Dendritic cell treated with granulocyte-macrophage colony-stimulating factor and Interleukin-4, amounts not matched to agents 40 ng/mL and 50 ng/mL, for 4 days (primary cell): ENCODE measurements at regions not wholly inside any gene's neighbourhood (a gene's known extent, or its start where the extent isn't known, plus 50 kb on each side); places are given as distances from the start of the nearest gene placed in this dataset.
"Not testable (repeated sequence)": the region's sequence is repeated elsewhere in the genome, so short reads cannot be mapped to it uniquely, and the experiment has no call there.

Source experiments
- H3K27ac Mint-ChIP-seq: one replicate; pipeline ENCODE4 v1.8.0; 2022; ENCODE audit warnings: mild to moderate bottlenecking, mixed read lengths
- H3K27me3 Mint-ChIP-seq: one replicate; pipeline ENCODE4 v1.8.0; 2022; ENCODE audit warnings: mild to moderate bottlenecking, mixed read lengths
- H3K36me3 Mint-ChIP-seq: one replicate; pipeline ENCODE4 v1.8.0; 2022; ENCODE audit warnings: low read depth, mixed read lengths
- H3K4me1 Mint-ChIP-seq: one replicate; pipeline ENCODE4 v1.8.0; 2022; ENCODE audit warnings: low read depth, mixed read lengths
- H3K4me3 Mint-ChIP-seq: one replicate; pipeline ENCODE4 v1.8.0; 2022; ENCODE audit warnings: mild to moderate bottlenecking, moderate library complexity, mixed read lengths
- H3K9me3 Mint-ChIP-seq: one replicate; pipeline ENCODE4 v1.8.0; 2022; ENCODE audit warnings: mixed read lengths
- intact Hi-C: fragments of 100-400 bp; cut with micrococcal nuclease; formaldehyde crosslinking; loops from one replicate; pipeline ENCODE4 v1.15.0; 2022

DNA sequence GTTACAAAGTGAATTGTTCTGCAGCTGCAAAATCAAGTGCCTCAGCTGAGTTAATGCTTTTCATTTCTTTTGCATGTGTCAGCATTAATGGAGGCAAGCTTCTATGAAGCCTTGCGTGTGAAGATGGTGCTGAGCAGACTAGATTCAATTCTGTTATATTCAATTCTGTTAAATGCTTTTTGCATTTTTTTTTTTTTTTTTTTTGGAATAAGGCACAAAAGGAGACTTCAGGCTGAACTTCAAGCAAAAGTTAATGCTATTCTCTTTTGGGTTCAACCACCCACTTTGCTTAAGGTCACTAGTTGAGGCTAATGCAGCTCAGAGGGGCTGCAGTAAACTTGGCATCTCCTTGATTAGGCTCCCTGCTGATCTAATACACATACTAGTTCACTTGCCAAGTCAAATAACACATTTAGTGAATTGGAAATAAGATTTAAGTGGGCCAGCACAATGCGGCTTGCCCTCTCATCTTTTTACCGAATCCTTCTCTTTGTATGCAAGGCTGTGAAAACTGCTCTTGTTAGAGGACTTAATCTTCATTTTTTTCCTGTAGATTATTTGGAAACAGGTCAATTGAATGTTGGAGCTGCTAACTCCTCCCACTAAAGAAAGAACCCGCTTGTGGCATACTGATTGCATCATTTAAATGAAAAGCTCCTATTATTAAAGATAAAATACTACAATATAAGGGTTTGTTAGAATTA is 1020.2 kb downstream of the NR2F1-AS1 start:
- H3K27me3 Mint-ChIP-seq = peaks cover 2% of the 10 kb centered on the region
- no peaks in the 10 kb centered on the region for H3K36me3 Mint-ChIP-seq
- H3K27ac Mint-ChIP-seq = no peak overlapping the region
- H3K4me1 Mint-ChIP-seq = no peaks in the 10 kb centered on the region
- no peaks in the 10 kb centered on the region for H3K9me3 Mint-ChIP-seq
- intact Hi-C loops = no loop called here
- H3K4me3 Mint-ChIP-seq = no peak overlapping the region

DNA sequence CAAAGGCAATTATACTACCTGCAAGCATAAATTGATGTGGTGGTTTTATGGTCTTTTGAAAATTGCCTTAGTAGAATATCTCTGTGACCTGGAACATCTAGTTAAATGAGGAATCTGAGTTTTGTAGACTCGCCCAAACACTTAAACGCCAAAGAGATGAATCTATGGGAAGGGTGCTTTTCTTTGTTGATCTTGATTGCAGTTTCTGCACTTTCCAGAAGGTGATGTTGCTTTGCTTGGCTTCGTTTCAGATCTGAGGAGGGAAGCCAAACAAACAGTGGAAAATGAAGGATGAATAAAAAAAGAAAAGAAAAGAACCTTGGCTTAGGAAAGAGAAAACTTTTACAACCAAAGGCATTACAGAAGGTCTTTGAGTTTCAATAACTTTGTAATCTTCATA is 1021.2 kb downstream of the NR2F1-AS1 start:
- peaks cover 2% of the 10 kb centered on the region for H3K27me3 Mint-ChIP-seq
- H3K4me3 Mint-ChIP-seq = no peak overlapping the region
- H3K27ac Mint-ChIP-seq = no peak overlapping the region
- no peaks in the 10 kb centered on the region for H3K9me3 Mint-ChIP-seq
- no peaks in the 10 kb centered on the region for H3K4me1 Mint-ChIP-seq
- H3K36me3 Mint-ChIP-seq = no peaks in the 10 kb centered on the region
- intact Hi-C loops = no loop called here

DNA sequence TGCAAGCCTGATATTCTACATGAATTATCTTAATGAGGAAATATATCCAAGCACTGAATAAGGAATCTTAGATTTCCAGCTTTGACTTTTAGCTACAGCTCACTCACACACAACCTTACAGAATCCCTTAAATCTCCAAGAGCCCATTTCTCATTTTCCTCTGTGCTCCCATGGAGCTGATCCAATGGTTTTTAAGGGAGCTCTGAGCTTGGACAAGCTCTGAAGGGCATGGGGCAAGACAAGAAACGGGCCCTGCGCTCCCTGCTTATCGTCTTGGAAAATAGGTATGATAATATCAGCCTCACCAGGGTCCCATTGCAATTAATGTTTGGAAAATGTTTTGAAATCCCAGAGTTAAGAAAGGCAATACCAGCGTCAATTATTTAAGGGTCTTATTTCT is 1021.7 kb downstream of the NR2F1-AS1 start:
- H3K36me3 Mint-ChIP-seq = no peaks in the 10 kb centered on the region
- intact Hi-C loops = no loop called here
- H3K27me3 Mint-ChIP-seq = peaks cover 2% of the 10 kb centered on the region
- H3K4me1 Mint-ChIP-seq = no peaks in the 10 kb centered on the region
- no peak overlapping the region for H3K4me3 Mint-ChIP-seq
- H3K9me3 Mint-ChIP-seq = no peaks in the 10 kb centered on the region
- no peak overlapping the region for H3K27ac Mint-ChIP-seq

DNA sequence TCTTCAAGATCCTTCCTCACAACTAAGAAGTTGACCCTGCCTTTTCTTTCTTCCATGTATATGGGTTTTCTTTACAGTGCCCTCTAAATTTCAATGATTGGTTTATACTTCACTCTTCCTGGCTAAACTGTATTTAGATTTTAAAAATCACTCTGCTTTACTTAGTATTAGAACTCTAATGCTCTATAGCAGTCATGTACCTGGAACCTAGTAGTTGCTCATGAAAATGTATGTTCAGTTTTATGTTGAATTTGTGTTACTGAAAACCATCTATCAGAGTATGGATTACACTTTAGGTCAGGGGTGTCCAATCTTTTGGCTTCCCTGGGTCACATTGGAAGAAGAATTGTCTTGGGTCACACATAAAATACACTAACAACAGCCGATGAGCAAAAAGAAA is 1024.3 kb downstream of the NR2F1-AS1 start:
- intact Hi-C loops = no loop called here
- H3K9me3 Mint-ChIP-seq = no peaks in the 10 kb centered on the region

DNA sequence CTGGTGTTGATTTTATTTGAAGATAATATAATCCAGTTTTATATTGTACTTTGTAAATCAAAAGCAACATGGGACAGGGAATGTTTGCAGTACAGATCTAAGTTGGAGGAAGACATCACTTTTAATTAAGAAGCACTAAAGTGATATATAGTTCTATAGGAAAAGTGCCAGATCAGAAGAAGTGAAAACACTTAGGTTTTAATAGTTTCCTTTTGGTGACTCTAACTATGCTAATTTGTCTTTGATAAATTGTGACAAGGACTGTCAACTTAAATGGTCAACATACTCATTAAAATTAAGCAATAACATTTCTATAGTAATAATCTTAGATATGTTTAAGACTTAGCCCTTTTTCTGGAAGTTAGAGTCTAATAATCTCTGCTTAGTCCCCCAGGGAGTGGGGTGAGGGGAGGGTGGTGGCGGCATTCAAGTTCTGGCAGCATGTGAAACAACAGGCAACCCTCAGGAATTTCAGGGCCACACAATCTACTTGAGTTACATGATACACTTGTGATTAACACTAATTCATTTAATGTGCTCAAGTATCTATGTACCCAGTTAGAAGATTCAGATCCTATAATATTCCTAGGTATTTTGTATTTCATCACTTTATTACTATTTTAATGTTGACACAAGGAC is 1026.5 kb downstream of the NR2F1-AS1 start:
- H3K4me1 Mint-ChIP-seq = no peaks in the 10 kb centered on the region
- peaks cover 2% of the 10 kb centered on the region for H3K27me3 Mint-ChIP-seq
- intact Hi-C loops = no loop called here
- no peaks in the 10 kb centered on the region for H3K36me3 Mint-ChIP-seq
- H3K4me3 Mint-ChIP-seq = no peak overlapping the region
- H3K9me3 Mint-ChIP-seq = no peaks in the 10 kb centered on the region
- no peak overlapping the region for H3K27ac Mint-ChIP-seq

More for the DNA sequence above, 1024.3 kb downstream of the NR2F1-AS1 start:
- no peaks in the 10 kb centered on the region for H3K36me3 Mint-ChIP-seq
- no peak overlapping the region for H3K27ac Mint-ChIP-seq
- no peaks in the 10 kb centered on the region for H3K4me1 Mint-ChIP-seq
- H3K4me3 Mint-ChIP-seq = no peak overlapping the region
- peaks cover 2% of the 10 kb centered on the region for H3K27me3 Mint-ChIP-seq

DNA sequence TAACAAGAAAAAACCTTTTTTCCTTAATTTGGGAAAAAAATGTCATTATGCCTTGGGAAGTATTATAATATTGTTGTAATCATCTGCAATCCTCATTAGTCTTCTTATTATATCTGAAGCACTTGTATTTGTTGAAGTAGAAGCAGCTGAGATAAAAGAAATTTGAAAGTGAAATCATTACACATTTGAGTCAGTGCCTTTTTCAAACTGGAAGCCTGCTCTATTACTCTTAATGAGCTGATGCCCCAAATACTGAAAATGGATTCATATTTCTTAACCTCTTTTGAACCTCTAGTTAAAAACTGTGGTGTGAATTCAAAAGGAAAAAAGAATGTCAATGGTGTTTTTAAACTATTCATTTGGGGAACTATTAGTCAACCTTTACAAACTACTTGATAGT is 1027.7 kb downstream of the NR2F1-AS1 start:
- H3K27ac Mint-ChIP-seq = no peak overlapping the region
- intact Hi-C loops = no loop called here
- H3K36me3 Mint-ChIP-seq = no peaks in the 10 kb centered on the region
- no peaks in the 10 kb centered on the region for H3K27me3 Mint-ChIP-seq
- H3K4me1 Mint-ChIP-seq = no peaks in the 10 kb centered on the region
- H3K9me3 Mint-ChIP-seq = no peaks in the 10 kb centered on the region
- H3K4me3 Mint-ChIP-seq = no peak overlapping the region

DNA sequence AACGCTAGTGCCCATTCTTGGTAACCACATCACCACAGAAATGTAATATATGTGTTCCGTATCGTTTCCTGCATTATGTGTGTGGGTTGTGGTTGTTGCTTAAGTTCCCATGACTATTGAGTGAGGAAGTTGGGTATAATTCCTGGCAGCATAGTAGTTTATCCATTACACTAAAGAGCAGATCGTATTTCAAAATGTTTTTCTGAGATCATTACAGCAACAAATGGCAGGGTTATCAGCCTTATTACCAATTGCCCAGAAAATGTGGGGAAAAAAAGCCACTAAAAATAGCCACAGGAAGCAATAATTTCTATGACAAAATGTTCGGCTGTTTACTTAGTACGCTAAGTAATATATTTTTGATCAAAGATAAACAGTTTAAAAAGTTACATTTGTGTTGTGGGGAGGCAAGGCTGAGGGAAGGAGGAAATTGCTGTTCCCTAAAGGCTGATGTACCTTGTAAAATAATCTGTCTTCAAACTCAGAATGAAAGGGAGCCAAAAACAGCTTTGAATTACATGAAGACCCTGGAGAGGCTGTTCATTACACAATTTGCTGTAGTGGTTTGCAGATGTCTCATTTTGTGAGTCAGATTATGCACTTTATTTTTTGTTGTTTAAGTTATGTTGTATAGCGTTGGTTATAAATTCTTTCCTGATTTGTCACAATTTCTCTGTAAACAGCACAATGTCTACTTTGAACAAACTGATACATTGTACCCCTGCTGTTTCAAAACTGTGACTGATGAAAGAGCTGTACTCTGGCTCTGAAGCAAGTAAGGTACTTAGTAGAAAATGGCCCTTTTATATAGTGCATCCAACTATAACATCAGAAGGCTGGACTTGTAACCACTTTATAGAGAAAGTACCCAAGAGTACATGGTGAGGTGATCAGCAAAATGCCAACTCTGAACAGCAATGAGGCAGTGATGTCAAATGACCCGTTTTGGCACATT is 1028.5 kb downstream of the NR2F1-AS1 start:
- intact Hi-C loops = no loop called here
- Mint-ChIP-seq H3K27ac (no peak overlapping the region), H3K9me3 (no peaks in the 10 kb centered on the region), H3K4me3 (no peak overlapping the region), H3K27me3 (no peaks in the 10 kb centered on the region), H3K36me3 (no peaks in the 10 kb centered on the region), H3K4me1 (no peaks in the 10 kb centered on the region)

DNA sequence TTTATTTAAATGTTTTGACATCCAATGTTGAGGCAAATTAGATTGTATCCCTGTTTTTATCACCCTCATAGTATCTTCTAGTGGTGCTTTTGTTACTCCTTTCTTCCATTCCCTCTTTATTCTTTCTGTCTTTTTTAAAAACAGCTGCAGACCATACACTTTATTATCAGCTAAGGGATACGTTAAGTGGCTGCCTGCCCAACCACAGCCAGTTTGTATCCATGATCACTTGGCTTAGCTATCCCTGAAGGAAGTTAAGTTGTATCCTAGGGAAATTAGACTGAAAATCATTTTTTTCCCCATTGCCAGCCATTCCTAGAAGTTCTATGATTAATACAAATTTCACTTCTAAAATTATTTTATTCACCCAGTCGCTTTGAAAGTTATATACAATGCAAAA is 1032.7 kb downstream of the NR2F1-AS1 start:
- no peaks in the 10 kb centered on the region for H3K27me3 Mint-ChIP-seq
- no peaks in the 10 kb centered on the region for H3K9me3 Mint-ChIP-seq
- H3K36me3 Mint-ChIP-seq = no peaks in the 10 kb centered on the region
- H3K4me3 Mint-ChIP-seq = no peak overlapping the region
- no peaks in the 10 kb centered on the region for H3K4me1 Mint-ChIP-seq
- no peak overlapping the region for H3K27ac Mint-ChIP-seq
- intact Hi-C loops = no loop called here

DNA sequence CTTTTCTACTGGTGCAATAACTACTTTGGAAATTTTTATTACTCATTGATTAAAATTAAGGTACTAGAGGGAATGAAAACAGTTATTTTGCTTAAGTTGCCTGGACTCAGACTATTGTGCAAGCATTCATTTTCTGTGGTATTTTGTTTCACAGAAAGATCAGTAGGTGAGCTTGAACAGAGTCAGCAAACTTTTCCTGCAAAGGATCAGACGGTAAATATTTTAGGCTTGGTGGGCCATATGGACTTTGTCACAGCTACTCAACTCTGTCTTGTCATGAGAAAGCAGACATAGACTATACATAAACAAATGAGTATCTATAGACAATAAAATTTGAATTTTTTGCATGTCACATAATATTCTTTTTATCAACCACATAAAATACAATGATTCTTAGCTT is 1036.4 kb downstream of the NR2F1-AS1 start:
- Mint-ChIP-seq H3K27me3 (no peaks in the 10 kb centered on the region), H3K27ac (no peak overlapping the region), H3K4me1 (no peaks in the 10 kb centered on the region), H3K36me3 (no peaks in the 10 kb centered on the region), H3K4me3 (no peak overlapping the region), H3K9me3 (no peaks in the 10 kb centered on the region)
- intact Hi-C loops = no loop called here

DNA sequence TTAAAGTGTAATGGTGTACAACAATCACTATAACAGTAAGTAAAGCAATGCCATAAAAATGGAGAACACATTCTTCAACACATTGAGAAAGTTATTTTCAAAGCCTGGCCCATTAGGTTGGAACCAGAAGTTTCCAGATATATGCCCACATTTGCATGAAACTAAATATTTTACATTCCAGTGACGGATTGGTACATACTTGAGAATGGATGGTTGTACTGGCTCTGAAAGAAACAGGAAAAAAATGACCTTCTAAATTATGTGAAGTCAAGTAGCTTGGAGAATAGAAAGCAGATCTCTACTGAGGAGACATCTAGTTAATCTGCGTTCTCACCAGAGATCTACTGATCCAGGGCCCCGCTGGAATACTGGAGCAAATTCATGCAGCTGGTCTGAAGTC is 1037.0 kb downstream of the NR2F1-AS1 start:
- intact Hi-C loops = no loop called here
- Mint-ChIP-seq H3K4me3 (no peak overlapping the region), H3K9me3 (no peaks in the 10 kb centered on the region), H3K27ac (no peak overlapping the region), H3K4me1 (no peaks in the 10 kb centered on the region), H3K27me3 (no peaks in the 10 kb centered on the region), H3K36me3 (no peaks in the 10 kb centered on the region)

DNA sequence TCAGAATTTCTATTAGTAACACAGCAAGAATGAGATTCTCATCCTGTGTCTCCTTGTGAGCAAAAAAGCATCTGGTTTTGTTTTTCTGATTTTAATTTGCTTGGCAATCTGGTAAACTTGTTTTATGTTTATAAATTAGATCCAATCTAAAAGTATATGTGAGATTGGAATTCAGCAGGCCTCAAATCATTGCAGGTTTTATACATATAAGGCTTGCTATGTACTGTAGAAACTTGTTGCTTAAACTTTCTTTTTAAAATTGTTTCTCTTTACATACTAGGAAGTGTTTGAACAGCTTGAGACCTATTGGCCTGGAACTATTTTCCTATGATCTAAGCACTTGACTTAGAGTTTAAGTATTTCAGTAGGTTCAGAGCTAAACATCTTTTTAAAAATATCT is 1037.8 kb downstream of the NR2F1-AS1 start:
- Mint-ChIP-seq H3K27ac (no peak overlapping the region), H3K27me3 (no peaks in the 10 kb centered on the region), H3K4me3 (no peak overlapping the region), H3K9me3 (no peaks in the 10 kb centered on the region), H3K4me1 (no peaks in the 10 kb centered on the region), H3K36me3 (no peaks in the 10 kb centered on the region)
- intact Hi-C loops = no loop called here

DNA sequence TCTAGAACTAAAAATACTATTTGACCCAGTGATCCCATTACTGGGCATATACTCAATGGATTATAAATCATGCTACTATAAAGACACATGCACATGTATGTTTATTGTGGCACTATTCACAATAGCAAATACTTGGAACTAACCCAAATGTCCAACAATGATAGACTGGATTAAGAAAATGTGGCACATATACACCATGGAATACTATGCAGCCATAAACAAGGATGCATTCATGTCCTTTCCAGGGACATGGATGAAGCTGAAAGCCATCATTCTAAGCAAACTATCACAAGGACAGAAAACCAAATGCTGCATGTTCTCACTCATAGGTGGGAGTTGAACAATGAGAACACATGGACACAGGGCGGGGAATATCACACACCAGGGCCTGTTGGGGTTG is 1039.0 kb downstream of the NR2F1-AS1 start:
- H3K36me3 Mint-ChIP-seq, H3K9me3 Mint-ChIP-seq, H3K4me1 Mint-ChIP-seq, H3K4me3 Mint-ChIP-seq, H3K27me3 Mint-ChIP-seq, intact Hi-C loops, H3K27ac Mint-ChIP-seq: not testable (repeated sequence)

DNA sequence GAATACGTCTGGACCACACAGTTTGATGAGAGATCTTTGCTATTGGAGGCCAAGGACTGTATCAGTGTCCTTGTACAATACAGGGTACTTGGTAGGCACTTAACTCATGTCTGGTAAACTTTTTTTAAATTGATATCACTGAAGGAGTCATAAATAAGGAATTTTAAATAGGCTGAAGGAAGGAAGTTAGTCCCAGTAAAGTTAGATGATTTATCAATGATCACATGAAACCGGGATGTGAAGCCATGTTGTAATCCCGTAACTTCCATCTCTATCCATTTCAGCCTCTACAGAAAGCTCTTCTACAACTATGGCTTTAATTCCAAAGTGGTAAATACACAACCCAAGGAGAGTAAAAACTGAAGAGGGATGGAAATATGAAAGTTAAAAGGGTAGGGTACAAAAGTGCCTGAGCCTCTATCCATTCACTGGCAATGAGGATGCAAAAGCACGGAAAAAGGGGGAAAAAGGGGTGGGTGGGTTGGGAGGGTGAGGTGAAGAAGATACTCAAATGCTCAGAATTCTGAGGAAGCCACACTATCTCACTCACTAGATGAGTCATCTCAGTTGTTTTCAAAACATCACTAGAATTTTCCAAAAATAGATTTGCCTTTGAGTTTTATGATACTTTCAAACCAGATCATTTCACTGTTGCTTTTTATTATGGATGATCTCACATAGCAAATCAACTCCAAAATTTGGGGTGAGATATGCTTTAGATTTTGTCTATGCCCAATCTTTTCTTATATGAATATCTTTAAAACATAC is 1053.5 kb downstream of the NR2F1-AS1 start:
- Mint-ChIP-seq H3K9me3 (no peaks in the 10 kb centered on the region), H3K4me1 (no peaks in the 10 kb centered on the region)
- intact Hi-C loops = no loop called here

DNA sequence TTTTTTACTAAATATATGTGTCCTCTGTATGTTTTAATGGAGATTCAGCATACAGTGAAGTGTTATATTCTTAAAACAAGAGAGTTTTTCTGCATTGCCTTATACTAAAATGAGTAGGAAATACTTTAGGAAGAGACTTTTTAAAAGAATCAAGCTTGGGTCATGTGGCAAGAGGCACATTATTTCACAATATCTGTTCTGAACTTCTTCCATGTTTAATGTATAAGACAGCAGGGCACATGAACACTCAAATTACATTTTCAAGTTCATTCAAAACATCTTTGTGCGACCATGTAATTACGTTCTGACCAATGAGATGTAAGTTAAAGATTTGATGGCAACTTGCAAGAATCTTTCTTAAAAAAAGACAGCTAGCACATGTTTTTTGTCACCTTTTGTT is 1055.9 kb downstream of the NR2F1-AS1 start:
- no peaks in the 10 kb centered on the region for H3K4me1 Mint-ChIP-seq
- no peaks in the 10 kb centered on the region for H3K9me3 Mint-ChIP-seq
- H3K27ac Mint-ChIP-seq = no peak overlapping the region
- intact Hi-C loops = no loop called here
- no peaks in the 10 kb centered on the region for H3K27me3 Mint-ChIP-seq
- no peak overlapping the region for H3K4me3 Mint-ChIP-seq
- no peaks in the 10 kb centered on the region for H3K36me3 Mint-ChIP-seq

More for the DNA sequence above, 1053.5 kb downstream of the NR2F1-AS1 start:
- H3K36me3 Mint-ChIP-seq = no peaks in the 10 kb centered on the region
- H3K4me3 Mint-ChIP-seq = no peak overlapping the region
- no peaks in the 10 kb centered on the region for H3K27me3 Mint-ChIP-seq
- H3K27ac Mint-ChIP-seq = no peak overlapping the region
